SK-N-SH (cell line): ENCODE measurements at regions not wholly inside any gene's neighbourhood (a gene's known extent, or its start where the extent isn't known, plus 50 kb on each side); places are given as distances from the start of the nearest gene placed in this dataset.
A peak's percentile ranks its signal among the peaks of the same experiment; 100 is the strongest.
"Not testable (repeated sequence)": the region's sequence is repeated elsewhere in the genome, so short reads cannot be mapped to it uniquely, and the experiment has no call there.

Experiments used
- CTCF ChIA-PET: fragments of 300-600, 350-600 bp; formaldehyde crosslinking; extraction: SDS; loops from one replicate; lab custom pipeline; 2021; lab: Yijun Ruan, JAX
- POLR2A ChIA-PET: fragments of 350-600 bp; sonication (Branson Sonifier 250); formaldehyde crosslinking; extraction: SDS; loops from one replicate; lab custom pipeline; 2020; ENCODE audit warnings: antibody characterized with exemption, inconsistent platforms; lab: Yijun Ruan, JAX
- DNase-seq: peaks from one replicate; pipeline ENCODE4 v3.0.0; 2012
- H2AFZ ChIP-seq: fragments of 200-600 bp; sonication (generic); 2 replicates; pipeline ENCODE4 v1.8.1; 2016; ENCODE audit warnings: antibody characterized with exemption, mild to moderate bottlenecking, low read depth
- H3F3A ChIP-seq: fragments of 200-600 bp; sonication (generic); replicated peaks from 2 replicates; pipeline ENCODE3; 2016; ENCODE audit warnings: antibody characterized with exemption, mild to moderate bottlenecking; ENCODE audit not compliant: insufficient read depth
- H3K27ac ChIP-seq, 2 experiments: fragments of 200-500 bp in 1 of 2; fragments of 200-600 bp in 1 of 2; sonication (Bioruptor generic) in 1 of 2; sonication (generic), shearing (Covaris generic) in 1 of 2; 2 replicates each; pipeline versions ENCODE4 v1.5.1 to v1.6.1; 2014 to 2016; ENCODE audit warnings: low read depth in 2 of 2, inconsistent platforms in 1 of 2, low read length in 1 of 2, mild to moderate bottlenecking in 1 of 2, mixed read lengths in 1 of 2
- H3K27me3 ChIP-seq: fragments of 200-600 bp; sonication (generic), shearing (Covaris generic); 2 replicates; pipeline ENCODE4 v1.6.1; 2016; ENCODE audit warnings: mixed run types; ENCODE audit not compliant: insufficient read depth
- H3K36me3 ChIP-seq, 2 experiments: fragments of 200-500 bp in 1 of 2; fragments of 200-600 bp in 1 of 2; sonication (Bioruptor generic) in 1 of 2; sonication (generic) in 1 of 2; replicated peaks in 1 of 2; 2 replicates each; pipeline versions ENCODE3 to v1.5.1; 2014 to 2016; ENCODE audit warnings: low read length in 1 of 2, mild to moderate bottlenecking in 1 of 2; ENCODE audit not compliant: insufficient read depth in 2 of 2, control insufficient read depth in 1 of 2
- H3K4me1 ChIP-seq, 2 experiments: fragments of 200-500 bp in 1 of 2; fragments of 200-600 bp in 1 of 2; sonication (Bioruptor generic) in 1 of 2; sonication (generic), shearing (Covaris generic) in 1 of 2; 2 replicates each; pipeline versions ENCODE4 v1.5.1 to v1.6.1; 2014 to 2016; ENCODE audit warnings: low read depth in 1 of 2, low read length in 1 of 2, mixed run types in 1 of 2; ENCODE audit not compliant: insufficient read depth in 2 of 2, control insufficient read depth in 1 of 2
- H3K4me2 ChIP-seq: fragments of 200-600 bp; sonication (generic), shearing (Covaris generic); 2 replicates; pipeline ENCODE4 v1.6.1; 2017; ENCODE audit warnings: mixed run types
- H3K4me3 ChIP-seq, 2 experiments: fragments of 200-500 bp in 1 of 2; fragments of 200-600 bp in 1 of 2; sonication (Bioruptor generic) in 1 of 2; sonication (generic), shearing (Covaris generic) in 1 of 2; 2 replicates each; pipeline versions ENCODE4 v1.5.1 to v1.8.1; 2014 to 2016; ENCODE audit warnings: low read depth in 2 of 2, inconsistent platforms in 1 of 2, low read length in 1 of 2, mild to moderate bottlenecking in 1 of 2, mixed read lengths in 1 of 2, moderate library complexity in 1 of 2
- H3K79me2 ChIP-seq: fragments of 200-600 bp; sonication (generic); 2 replicates; pipeline ENCODE4 v1.8.1; 2017; ENCODE audit warnings: mild to moderate bottlenecking; ENCODE audit not compliant: insufficient read depth
- H3K9ac ChIP-seq: fragments of 200-600 bp; sonication (generic); 2 replicates; pipeline ENCODE4 v1.6.1; 2017; ENCODE audit warnings: mixed run types
- H3K9me2 ChIP-seq: fragments of 200-600 bp; sonication (generic); 2 replicates; pipeline ENCODE4 v1.6.1; 2017; ENCODE audit warnings: mixed run types
- H3K9me3 ChIP-seq: fragments of 200-600 bp; sonication (generic); 2 replicates; pipeline ENCODE4 v1.6.1; 2017; ENCODE audit warnings: mixed run types, mild to moderate bottlenecking, moderate library complexity
- H4K20me1 ChIP-seq: fragments of 200-600 bp; sonication (generic); 2 replicates; pipeline ENCODE4 v1.6.1; 2017; ENCODE audit warnings: mild to moderate bottlenecking, mixed run types; ENCODE audit not compliant: insufficient read depth
- FOXJ3 ChIP-seq: sonication (generic); formaldehyde crosslinking; IDR thresholded peaks from 2 replicates; pipeline ENCODE4 v1.5.1; 2020; ENCODE audit warnings: mild to moderate bottlenecking, missing genetic modification reagents
- GABPA ChIP-seq: IDR thresholded peaks from 2 replicates; pipeline ENCODE4 v1.4.0; 2012; ENCODE audit warnings: low read depth, mild to moderate bottlenecking
- GATA2 ChIP-seq: sonication (generic); formaldehyde crosslinking; IDR thresholded peaks from 2 replicates; pipeline ENCODE4 v1.5.0; 2020; ENCODE audit warnings: mild to moderate bottlenecking, missing genetic modification reagents
- RFX5 ChIP-seq: IDR thresholded peaks from 2 replicates; pipeline ENCODE4 v1.6.1; 2012; ENCODE audit warnings: mild to moderate bottlenecking, improper control_type of control experiment, low read length
- WGBS: methylation state at CpG from one replicate; pipeline ENCODE4 v1.1.6; 2017; ENCODE audit warnings: low lambda C conversion rate; 5-methylcytosine and 5-hydroxymethylcytosine counted together
- TF ChIP-seq, protein P1 (sequence below): IDR thresholded peaks from 2 replicates; pipeline ENCODE4; 2012
- TF ChIP-seq, protein P2 (sequence below): fragments of 200-600 bp; sonication (generic); IDR thresholded peaks from 2 replicates; pipeline ENCODE4 v1.6.1; 2017; ENCODE audit warnings: antibody characterized with exemption, mild to moderate bottlenecking, moderate library complexity

DNA sequence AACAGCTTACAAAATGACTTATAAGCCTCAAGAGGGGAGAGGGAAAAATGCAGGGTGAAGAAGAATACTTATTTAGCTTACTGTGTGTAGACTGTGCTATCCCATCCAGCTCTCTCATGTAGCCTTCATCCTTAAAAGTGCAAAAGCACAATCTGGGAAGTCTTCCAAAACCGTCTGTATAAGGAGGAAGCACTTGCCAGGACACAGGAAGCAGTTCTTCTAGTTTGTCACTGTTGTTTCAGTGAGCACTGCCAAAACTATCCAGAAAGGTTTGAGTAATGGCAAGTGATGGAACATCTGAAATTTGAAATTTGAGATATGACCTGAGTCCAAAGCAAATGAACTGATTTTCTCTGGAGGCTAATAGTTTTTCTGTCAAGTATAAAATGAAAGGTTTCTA, 140.8 kb upstream of the ISL1 start:
- Histone ChIP-seq H3K27ac (no peak overlapping the region), H4K20me1 (no peaks in the 10 kb centered on the region), H3K27me3 (no peaks in the 10 kb centered on the region), H3K9ac (no peak overlapping the region), H3F3A (no peaks in the 10 kb centered on the region), H3K4me3 (no peak overlapping the region), H3K79me2 (no peaks in the 10 kb centered on the region), H2AFZ (peak overlapping the region; percentile 86), H3K4me2 (no peak overlapping the region), H3K9me2 (no peaks in the 10 kb centered on the region), H3K9me3 (no peaks in the 10 kb centered on the region), H3K4me1 (no peaks in the 10 kb centered on the region; a peak in 1 of 4 replicates), H3K36me3 (no peaks in the 10 kb centered on the region)
- 12% methylated on average over 1 of the region's 1 CpG for WGBS
- DNase-seq: no peak
- TF ChIP-seq, protein P1, sequence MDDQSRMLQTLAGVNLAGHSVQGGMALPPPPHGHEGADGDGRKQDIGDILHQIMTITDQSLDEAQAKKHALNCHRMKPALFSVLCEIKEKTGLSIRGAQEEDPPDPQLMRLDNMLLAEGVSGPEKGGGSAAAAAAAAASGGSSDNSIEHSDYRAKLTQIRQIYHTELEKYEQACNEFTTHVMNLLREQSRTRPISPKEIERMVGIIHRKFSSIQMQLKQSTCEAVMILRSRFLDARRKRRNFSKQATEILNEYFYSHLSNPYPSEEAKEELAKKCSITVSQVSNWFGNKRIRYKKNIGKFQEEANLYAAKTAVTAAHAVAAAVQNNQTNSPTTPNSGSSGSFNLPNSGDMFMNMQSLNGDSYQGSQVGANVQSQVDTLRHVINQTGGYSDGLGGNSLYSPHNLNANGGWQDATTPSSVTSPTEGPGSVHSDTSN: no peak
- peak; percentile 72 for TF ChIP-seq GABPA
- no peak for TF ChIP-seq GATA2 (CRISPR knock-in tag)
- ChIA-PET POLR2A (no interaction called here), CTCF (interaction anchor here (1.4 kb wide), 1 partner anchor 17 kb away, joined by 6 read pairs; no protein-coding TSS in a partner anchor)

DNA sequence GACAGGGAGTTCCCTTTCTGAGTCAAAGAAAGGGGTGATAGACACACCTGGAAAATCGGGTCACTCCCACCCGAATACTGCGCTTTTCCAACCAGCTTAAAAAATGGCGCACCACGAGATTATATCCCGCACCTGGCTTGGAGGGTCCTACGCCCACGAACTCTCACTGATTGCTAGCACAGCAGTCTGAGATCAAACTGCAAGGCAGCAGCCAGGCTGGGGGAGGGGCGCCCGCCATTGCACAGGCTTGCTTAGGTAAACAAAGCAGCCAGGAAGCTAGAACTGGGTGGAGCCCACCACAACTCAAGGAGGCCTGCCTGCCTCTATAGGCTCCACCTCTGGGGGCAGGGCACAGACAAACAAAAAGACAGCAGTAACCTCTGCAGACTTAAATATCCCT, 132.3 kb upstream of the ISL1 start:
- H3K4me3 ChIP-seq, H3K27ac ChIP-seq, H3K36me3 ChIP-seq, H4K20me1 ChIP-seq, H3K9me2 ChIP-seq, H3K4me2 ChIP-seq, H3K27me3 ChIP-seq, H3K9ac ChIP-seq, H3K4me1 ChIP-seq, CTCF ChIA-PET, POLR2A ChIA-PET, H3K79me2 ChIP-seq, H3K9me3 ChIP-seq, DNase-seq, H2AFZ ChIP-seq, H3F3A ChIP-seq: not testable (repeated sequence)
- WGBS: 48% methylated on average over 4 of the region's 10 CpGs

DNA sequence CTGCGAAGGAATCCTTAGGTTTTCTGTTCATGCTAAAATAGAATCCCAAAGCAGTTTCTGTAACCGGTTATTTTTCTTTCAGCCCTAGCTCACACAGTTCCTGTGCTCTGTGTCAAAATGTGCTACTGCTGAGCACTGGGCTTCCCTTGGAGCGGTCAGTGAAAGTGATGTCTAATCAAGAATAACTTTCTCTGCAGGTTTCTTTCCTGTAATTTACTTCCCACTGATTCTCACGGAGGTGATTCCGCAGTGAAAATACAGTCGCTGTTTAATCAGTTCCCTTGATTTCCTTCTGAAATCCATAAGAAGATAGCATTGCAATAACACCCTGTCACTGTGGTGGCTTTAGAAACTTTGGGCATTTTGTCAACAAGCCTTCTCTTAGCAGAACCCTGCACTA, 112.0 kb upstream of the ISL1 start:
- ChIA-PET CTCF (no interaction called here), POLR2A (no interaction called here)
- Histone ChIP-seq H3F3A (no peaks in the 10 kb centered on the region), H3K4me2 (no peak overlapping the region), H3K79me2 (no peaks in the 10 kb centered on the region), H3K4me1 (no peaks in the 10 kb centered on the region), H3K4me3 (no peak overlapping the region), H3K9me2 (no peaks in the 10 kb centered on the region), H3K9ac (no peak overlapping the region), H3K27me3 (no peaks in the 10 kb centered on the region), H3K36me3 (no peaks in the 10 kb centered on the region), H3K27ac (no peak overlapping the region), H3K9me3 (no peaks in the 10 kb centered on the region), H2AFZ (no peak overlapping the region), H4K20me1 (no peaks in the 10 kb centered on the region)
- TF ChIP-seq, protein P2, sequence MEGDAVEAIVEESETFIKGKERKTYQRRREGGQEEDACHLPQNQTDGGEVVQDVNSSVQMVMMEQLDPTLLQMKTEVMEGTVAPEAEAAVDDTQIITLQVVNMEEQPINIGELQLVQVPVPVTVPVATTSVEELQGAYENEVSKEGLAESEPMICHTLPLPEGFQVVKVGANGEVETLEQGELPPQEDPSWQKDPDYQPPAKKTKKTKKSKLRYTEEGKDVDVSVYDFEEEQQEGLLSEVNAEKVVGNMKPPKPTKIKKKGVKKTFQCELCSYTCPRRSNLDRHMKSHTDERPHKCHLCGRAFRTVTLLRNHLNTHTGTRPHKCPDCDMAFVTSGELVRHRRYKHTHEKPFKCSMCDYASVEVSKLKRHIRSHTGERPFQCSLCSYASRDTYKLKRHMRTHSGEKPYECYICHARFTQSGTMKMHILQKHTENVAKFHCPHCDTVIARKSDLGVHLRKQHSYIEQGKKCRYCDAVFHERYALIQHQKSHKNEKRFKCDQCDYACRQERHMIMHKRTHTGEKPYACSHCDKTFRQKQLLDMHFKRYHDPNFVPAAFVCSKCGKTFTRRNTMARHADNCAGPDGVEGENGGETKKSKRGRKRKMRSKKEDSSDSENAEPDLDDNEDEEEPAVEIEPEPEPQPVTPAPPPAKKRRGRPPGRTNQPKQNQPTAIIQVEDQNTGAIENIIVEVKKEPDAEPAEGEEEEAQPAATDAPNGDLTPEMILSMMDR: no peak
- TF ChIP-seq FOXJ3 (no peak), RFX5 (no peak), GATA2 (CRISPR knock-in tag) (no peak)
- 70% methylated on average over 6 of the region's 6 CpGs for WGBS
- no peak for DNase-seq
